NCI-H2196 (cell line): ENCODE measurements at regions not wholly inside any gene's neighbourhood (a gene's known extent, or its start where the extent isn't known, plus 50 kb on each side); places are given as distances from the start of the nearest gene placed in this dataset.

Source experiments
- DNase-seq: peaks from one replicate; lab custom pipeline; 2025; ENCODE audit not compliant: unreplicated experiment; lab: John Stamatoyannopoulos, UW

GRCh38 chr5:87885758-87886157 lies 382.9 kb downstream of the TMEM161B start:
- no peak for DNase-seq

DNA sequence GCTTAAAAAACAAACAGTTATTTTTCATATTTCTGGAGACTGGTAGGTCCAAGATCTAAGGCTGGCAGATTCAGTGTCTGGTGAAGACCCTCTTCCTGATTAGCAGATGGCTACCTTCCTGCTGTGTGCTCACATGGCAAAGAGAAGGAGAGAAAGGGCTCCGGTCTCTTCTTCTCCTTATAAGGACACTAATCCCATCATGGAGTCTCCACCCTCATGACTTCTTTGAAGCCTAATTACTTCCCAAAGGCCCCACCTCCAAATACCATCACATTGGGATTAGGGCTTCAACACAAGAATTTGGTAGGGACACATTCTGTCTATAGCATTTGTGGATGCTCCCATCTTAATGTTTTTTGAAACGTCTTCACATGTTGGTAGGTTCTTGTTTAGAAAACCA lies 391.1 kb downstream of the TMEM161B start:
- DNase-seq = no peak

- no peak for DNase-seq
Observed at GRCh38 chr5:87877023-87877422, 391.6 kb downstream of the TMEM161B start.

DNA sequence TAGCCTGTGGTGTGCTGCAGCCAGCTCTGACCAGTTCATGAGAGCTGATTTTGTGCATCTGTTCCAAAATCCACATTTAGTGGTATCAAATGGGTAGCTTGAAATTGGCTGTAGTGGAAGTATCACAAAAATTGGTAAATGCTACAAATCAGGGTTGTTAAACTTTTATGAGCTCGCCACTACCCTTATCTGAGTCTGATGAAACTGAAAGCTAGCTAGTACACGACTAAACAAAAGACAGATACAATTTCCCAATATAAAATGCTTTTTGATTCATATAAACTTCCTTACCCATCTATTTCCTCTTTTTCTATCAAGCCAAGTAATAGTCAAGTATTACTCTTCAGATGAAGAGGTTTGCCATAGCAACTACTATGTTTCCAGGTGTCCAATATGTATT lies 392.0 kb downstream of the TMEM161B start:
- no peak for DNase-seq

DNA sequence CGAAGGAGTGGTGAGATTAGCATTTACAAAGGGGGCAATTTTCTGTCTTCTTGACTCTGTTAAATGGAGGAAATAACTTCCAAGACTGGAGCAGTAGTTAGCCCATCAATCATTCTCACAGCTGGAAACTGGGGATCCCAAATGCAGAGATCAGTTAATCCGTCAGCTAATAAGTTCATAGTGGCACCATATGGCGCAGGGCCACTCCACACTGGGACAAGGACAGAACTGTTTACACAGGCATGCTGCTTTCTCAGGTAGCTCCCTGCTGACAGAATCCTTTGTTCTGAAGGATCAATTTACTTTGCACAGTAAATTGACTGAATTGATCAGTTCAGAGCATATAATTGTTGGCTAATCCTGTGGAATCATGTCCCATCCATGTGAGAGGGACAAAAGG lies 395.7 kb downstream of the TMEM161B start:
- no peak for DNase-seq

DNA sequence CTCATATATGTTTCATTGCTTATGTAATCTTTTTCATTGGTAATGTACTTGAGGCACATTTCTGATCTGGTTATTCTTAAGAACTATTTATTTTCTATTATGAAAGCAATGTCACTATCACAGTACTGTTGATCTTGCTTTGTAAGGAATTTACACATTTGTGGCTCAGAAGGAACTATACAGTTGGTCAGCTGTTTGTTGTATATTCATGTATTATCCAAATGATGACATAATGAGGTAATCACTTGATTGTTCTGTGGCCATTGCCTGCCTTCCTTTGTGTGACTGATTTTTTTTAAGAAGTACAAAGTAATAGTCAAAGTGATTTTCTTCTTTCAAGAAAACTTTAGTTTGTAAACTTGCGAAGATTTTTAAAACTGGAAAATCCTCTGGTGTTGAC lies 399.9 kb downstream of the TMEM161B start:
- no peak for DNase-seq

DNA sequence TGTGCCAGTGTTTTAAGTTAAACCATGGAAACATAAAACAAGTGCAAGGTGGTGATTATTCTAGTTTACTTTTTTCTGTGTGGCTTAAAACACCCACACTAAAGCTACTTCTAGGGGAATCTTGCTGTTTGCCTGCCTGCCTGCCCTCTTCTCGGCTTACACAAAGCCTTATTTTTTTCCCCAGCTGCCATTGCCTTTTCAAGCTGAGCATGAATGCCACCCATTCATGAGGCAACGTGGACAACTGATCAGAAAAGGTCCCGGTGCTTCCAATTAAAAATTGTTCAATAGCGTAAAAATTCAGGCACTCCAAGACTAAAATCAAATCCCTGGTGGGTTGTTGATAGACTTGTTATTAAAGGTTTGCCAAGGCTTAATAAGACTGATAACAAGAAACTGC lies 401.4 kb downstream of the TMEM161B start:
- DNase-seq = no peak

GRCh38 chr5:87853541-87853940 lies 415.1 kb downstream of the TMEM161B start:
- DNase-seq = no peak

DNA sequence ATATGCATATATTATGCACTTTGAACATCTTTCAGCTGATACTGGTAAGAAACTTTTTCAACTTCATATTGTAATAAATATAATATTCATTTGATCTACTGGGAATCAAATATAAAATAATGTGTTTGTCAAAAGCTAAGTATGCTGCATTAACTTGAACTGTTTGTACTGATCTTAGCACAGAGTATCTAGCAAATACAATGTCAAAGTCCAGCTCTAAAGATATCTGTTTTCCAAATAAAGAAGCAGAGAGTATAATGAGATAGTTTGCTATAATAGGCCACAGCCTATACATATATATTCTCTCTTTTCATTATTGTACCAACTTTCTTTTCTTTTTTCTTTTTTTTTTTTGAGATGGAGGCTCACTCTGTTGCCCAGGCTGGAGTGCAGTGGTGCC lies 417.0 kb downstream of the TMEM161B start:
- no peak for DNase-seq

- DNase-seq = no peak
Observed at GRCh38 chr5:87850843-87851242, 417.8 kb downstream of the TMEM161B start.

DNA sequence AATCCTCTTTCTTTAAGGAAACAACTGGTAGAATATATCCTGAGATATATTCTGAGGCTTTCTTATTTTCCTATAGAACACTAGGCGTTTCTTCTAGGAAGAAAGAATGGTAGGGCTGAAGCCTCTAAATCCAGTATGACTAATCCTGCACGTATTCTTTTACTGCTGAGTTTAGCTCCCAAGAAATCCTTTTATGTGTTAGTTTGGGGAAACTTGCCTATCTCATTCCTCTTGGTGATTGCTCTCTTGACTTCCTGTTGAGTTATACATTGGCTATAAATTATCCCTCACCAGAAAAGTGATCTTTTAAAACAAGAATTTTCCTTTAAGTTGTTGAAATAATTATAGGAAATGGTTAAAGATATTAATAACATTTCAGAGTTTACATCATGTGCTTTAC lies 422.9 kb downstream of the TMEM161B start:
- DNase-seq = no peak

DNA sequence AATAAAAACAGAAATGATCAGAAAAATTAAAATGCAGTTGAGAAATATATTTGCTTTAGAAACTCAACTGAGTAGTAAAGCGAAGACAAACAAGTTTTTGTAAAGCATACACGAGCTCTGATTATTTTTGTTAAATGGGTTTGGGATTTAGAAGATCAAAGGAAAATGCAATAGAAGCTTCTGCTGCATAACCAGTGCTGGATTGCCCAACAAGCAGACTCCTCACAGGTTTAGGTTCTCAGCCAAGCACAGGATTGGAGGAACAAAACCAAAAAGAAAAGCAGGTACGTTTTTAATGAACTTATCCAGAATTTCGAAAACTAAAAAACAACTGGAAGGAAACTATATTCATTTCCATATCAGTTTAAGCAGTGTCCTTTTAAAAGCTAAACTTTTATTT lies 423.8 kb downstream of the TMEM161B start:
- DNase-seq = no peak

DNA sequence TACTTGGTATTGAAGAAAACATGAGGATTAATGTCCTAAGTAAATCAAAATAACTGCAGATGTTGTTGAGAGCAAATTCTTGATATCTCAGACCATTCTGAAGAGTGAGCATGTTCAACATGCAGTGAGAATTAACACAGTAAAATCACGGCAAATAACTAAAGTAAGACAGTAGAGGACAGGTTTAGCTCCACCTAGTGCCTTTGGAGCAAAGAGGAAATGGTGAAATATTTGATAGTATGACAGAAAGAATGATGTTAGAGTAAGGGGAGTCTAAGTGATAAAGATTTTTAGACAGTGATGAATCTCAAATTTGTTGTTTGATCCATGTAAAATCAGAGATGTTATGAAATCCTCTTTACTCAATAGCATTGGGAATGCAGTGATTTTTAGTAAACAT lies 424.2 kb downstream of the TMEM161B start:
- DNase-seq = no peak

GRCh38 chr5:87836696-87837095 lies 424.0 kb upstream of the CCNH start:
- no peak for DNase-seq

GRCh38 chr5:87831499-87831898 lies 418.8 kb upstream of the CCNH start:
- DNase-seq = no peak

- no peak for DNase-seq
Observed at GRCh38 chr5:87829217-87829551, 416.5 kb upstream of the CCNH start.

- DNase-seq = no peak
Observed at GRCh38 chr5:87828545-87829216, 416.0 kb upstream of the CCNH start.

GRCh38 chr5:87827539-87827938 lies 414.8 kb upstream of the CCNH start:
- no peak for DNase-seq

- no peak for DNase-seq
Observed at GRCh38 chr5:87826507-87826906, 413.8 kb upstream of the CCNH start.

DNA sequence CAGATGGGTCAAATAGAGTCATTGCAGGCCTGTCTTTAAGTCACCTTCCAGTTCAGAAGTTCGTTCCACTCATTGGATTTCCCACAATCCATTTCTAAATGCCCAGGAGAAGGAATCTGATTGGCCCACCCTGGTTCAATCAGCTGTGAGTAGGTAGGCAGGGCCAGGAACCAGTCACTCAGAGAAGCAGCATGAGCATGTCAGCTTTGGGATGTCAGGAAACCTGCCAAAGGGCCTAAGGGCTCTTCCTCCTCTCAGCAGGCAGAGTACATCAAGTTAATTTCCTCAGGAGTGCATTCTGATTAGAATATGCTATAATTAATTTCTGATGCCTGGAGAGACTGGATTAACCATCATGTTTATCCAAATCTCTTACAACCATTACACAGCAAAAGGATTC lies 412.9 kb upstream of the CCNH start:
- no peak for DNase-seq

DNA sequence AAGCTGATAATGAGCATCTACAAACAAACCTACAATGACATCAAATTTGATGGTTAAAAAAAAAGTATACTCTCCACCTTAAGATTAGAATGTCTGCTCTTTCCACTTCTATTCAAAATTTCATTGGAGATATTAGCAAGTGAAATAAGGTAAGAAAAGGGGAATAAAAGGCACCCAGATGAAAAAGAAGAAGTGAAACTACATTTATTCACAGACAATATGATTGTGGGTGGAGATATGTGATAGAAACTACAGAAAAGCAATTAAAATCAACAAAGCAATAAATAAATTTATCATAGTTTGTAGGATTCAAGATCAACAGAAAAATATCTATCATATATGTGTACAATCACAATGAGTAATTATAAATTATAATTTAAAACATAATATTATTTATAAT lies 395.1 kb upstream of the CCNH start:
- DNase-seq = no peak

- no peak for DNase-seq
Observed at GRCh38 chr5:87803352-87803751, 390.6 kb upstream of the CCNH start.

GRCh38 chr5:87791869-87792268 lies 379.1 kb upstream of the CCNH start:
- DNase-seq = no peak

GRCh38 chr5:87788416-87788815 lies 375.7 kb upstream of the CCNH start:
- DNase-seq = no peak
